PC-3 (cell line): ENCODE measurements at regions not wholly inside any gene's neighbourhood (a gene's known extent, or its start where the extent isn't known, plus 50 kb on each side); places are given as distances from the start of the nearest gene placed in this dataset.

Source experiments
- ATAC-seq: fragments of 200-7000 bp; cut with Tn5 transposase; 2 replicates; pipeline ENCODE4 v1.9.1; 2020; ENCODE audit warnings: mild to moderate bottlenecking, moderate library complexity
- BruUV-seq: library from RNA; stranded (reverse); fragments of 400-500 nt; replicated peaks from 2 replicates; lab custom pipeline; 2021; lab: Mats Ljungman, UMichigan
- CTCF ChIA-PET: fragments of 300-600 bp; sonication (Branson Sonifier 250); formaldehyde crosslinking; loops from one replicate; lab custom pipeline; 2022; ENCODE audit warnings: antibody characterized with exemption; lab: Charles Lee
- POLR2A ChIA-PET: fragments of 300-600 bp; sonication (Branson Sonifier 250); formaldehyde crosslinking; loops from one replicate; lab custom pipeline; 2022; ENCODE audit warnings: antibody characterized with exemption; ENCODE audit not compliant: unreplicated experiment; lab: Charles Lee
- DNase-seq: peaks from one replicate; pipeline ENCODE4 v3.0.0-alpha.2; 2015
- H2AFZ ChIP-seq: fragments of 300-600 bp; sonication (generic); 2 replicates; pipeline ENCODE4 v1.6.0; 2016; ENCODE audit warnings: antibody characterized with exemption, low read length
- H3F3A ChIP-seq: fragments of 300-600 bp; sonication (generic); one replicate; pipeline ENCODE4 v1.6.0; 2017; ENCODE audit warnings: antibody characterized with exemption, low read length, control low read depth, mild to moderate bottlenecking; ENCODE audit not compliant: unreplicated experiment
- H3K27ac ChIP-seq: fragments of 300-600 bp; sonication (generic); 2 replicates; pipeline ENCODE4 v1.5.1; 2016; ENCODE audit warnings: mild to moderate bottlenecking, low read length
- H3K27me3 ChIP-seq: fragments of 300-600 bp; sonication (generic); 2 replicates; pipeline ENCODE4 v1.6.1; 2016; ENCODE audit warnings: low read length, mixed read lengths
- H3K36me3 ChIP-seq: fragments of 300-600 bp; sonication (generic); 2 replicates; pipeline ENCODE4 v1.6.1; 2016; ENCODE audit warnings: low read depth, mixed run types, low read length, mixed read lengths
- H3K4me1 ChIP-seq: fragments of 300-600 bp; sonication (generic); 2 replicates; pipeline ENCODE4 v1.5.1; 2016; ENCODE audit warnings: low read length; ENCODE audit not compliant: insufficient read depth
- H3K4me2 ChIP-seq: fragments of 300-600 bp; sonication (generic); 2 replicates; pipeline ENCODE4 v1.6.0; 2016; ENCODE audit warnings: low read length
- H3K4me3 ChIP-seq: fragments of 300-600 bp; sonication (generic); 2 replicates; pipeline ENCODE4 v1.5.1; 2016; ENCODE audit warnings: mild to moderate bottlenecking, low read length, mixed read lengths
- H3K79me2 ChIP-seq: fragments of 300-600 bp; sonication (generic); 2 replicates; pipeline ENCODE4 v1.6.1; 2017; ENCODE audit warnings: low read length, mixed read lengths
- H3K9ac ChIP-seq: fragments of 300-600 bp; sonication (generic); 2 replicates; pipeline ENCODE4 v1.6.0; 2016; ENCODE audit warnings: mild to moderate bottlenecking, low read length
- H3K9me2 ChIP-seq: fragments of 300-600 bp; sonication (generic); replicated peaks from 2 replicates; pipeline ENCODE4 v1.6.1; 2016; ENCODE audit warnings: mixed run types, low read length, mixed read lengths
- H3K9me3 ChIP-seq: fragments of 300-600 bp; sonication (generic); 2 replicates; pipeline ENCODE4 v1.6.1; 2016; ENCODE audit warnings: low read length, mixed read lengths
- H4K20me1 ChIP-seq: fragments of 300-600 bp; sonication (generic); 2 replicates; pipeline ENCODE4 v1.6.1; 2016; ENCODE audit warnings: low read length, mixed read lengths
- EZH2 ChIP-seq: fragments of 300-600 bp; sonication (generic); IDR thresholded peaks from one replicate; pipeline ENCODE4 v1.6.1; 2017; ENCODE audit warnings: antibody characterized with exemption, mild to moderate bottlenecking, low read length; ENCODE audit not compliant: unreplicated experiment
- EZH2phosphoT487 ChIP-seq: fragments of 300-600 bp; sonication (generic); IDR thresholded peaks from 2 replicates; pipeline ENCODE4 v1.6.1; 2018; ENCODE audit warnings: mild to moderate bottlenecking, antibody characterized with exemption, low read length, borderline replicate concordance
- intact Hi-C: fragments of 100-400 bp; cut with micrococcal nuclease; formaldehyde crosslinking; loops from 2 replicates; pipeline ENCODE4 v1.9.0; 2023
- TF ChIP-seq, protein P1 (sequence below): fragments of 300-600 bp; sonication (generic); conservative IDR thresholded peaks from 2 replicates; pipeline ENCODE4 v1.5.1; 2017; ENCODE audit warnings: antibody characterized with exemption, low read depth, mild to moderate bottlenecking, low read length

DNA sequence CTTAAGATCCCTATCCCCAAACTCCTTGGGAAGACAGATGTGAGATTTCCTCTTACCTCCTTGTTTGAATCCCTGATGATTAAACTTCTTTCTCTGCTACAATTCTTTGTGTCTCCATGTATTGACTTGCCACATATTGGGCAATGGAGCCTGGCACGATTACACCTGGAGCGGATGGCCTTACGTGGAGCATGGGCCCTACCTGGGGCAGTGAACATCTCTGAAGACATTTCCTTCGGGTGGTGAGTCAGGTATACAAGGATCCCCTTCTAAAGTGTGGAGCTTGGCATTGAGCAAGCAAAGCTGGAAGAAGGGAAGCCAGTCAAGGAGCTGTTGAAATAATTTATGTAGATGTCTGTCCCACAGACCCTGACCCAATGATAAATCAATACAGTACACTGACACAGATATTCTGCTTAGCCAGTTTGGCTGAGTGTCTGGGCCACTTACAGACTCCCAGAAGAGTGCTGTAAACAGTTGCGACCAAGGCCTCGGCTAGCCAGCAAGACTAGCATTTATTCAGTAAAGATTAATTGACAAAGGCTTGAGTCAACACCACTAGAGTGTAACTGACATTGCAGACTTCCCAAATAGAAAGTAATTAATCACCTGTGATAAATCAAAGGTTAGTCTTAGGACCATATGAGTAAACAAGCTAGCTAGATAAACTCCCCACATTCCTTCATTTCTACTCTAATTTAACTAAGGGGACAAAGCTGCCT lies 83.1 kb upstream of the KCNK1 start:
- no peak overlapping the region for H3K9ac ChIP-seq
- no TSS peak for BruUV-seq
- TF ChIP-seq EZH2phosphoT487 (no peak), EZH2 (no peak)
- TF ChIP-seq, protein P1, sequence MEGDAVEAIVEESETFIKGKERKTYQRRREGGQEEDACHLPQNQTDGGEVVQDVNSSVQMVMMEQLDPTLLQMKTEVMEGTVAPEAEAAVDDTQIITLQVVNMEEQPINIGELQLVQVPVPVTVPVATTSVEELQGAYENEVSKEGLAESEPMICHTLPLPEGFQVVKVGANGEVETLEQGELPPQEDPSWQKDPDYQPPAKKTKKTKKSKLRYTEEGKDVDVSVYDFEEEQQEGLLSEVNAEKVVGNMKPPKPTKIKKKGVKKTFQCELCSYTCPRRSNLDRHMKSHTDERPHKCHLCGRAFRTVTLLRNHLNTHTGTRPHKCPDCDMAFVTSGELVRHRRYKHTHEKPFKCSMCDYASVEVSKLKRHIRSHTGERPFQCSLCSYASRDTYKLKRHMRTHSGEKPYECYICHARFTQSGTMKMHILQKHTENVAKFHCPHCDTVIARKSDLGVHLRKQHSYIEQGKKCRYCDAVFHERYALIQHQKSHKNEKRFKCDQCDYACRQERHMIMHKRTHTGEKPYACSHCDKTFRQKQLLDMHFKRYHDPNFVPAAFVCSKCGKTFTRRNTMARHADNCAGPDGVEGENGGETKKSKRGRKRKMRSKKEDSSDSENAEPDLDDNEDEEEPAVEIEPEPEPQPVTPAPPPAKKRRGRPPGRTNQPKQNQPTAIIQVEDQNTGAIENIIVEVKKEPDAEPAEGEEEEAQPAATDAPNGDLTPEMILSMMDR, result no peak
- H2AFZ ChIP-seq, result no peak overlapping the region
- no peak overlapping the region for H3K27ac ChIP-seq
- H3K4me3 ChIP-seq, result no peak overlapping the region
- no peaks in the 10 kb centered on the region for H3K4me1 ChIP-seq
- no peaks in the 10 kb centered on the region for H3K79me2 ChIP-seq
- H3K4me2 ChIP-seq, result no peak overlapping the region
- H3K27me3 ChIP-seq, result no peaks in the 10 kb centered on the region
- CTCF ChIA-PET, result no interaction called here
- no peaks in the 10 kb centered on the region for H3K9me2 ChIP-seq
- H3K36me3 ChIP-seq, result no peaks in the 10 kb centered on the region
- intact Hi-C loops, result no loop called here
- H3K9me3 ChIP-seq, result no peaks in the 10 kb centered on the region
- DNase-seq (no peak), ATAC-seq (no peak)
- no peaks in the 10 kb centered on the region for H4K20me1 ChIP-seq
- POLR2A ChIA-PET, result interaction anchor here (0.6 kb wide), 1 partner anchor 350 kb away, joined by 4 read pairs; no protein-coding TSS in a partner anchor
- H3F3A ChIP-seq, result no peaks in the 10 kb centered on the region

DNA sequence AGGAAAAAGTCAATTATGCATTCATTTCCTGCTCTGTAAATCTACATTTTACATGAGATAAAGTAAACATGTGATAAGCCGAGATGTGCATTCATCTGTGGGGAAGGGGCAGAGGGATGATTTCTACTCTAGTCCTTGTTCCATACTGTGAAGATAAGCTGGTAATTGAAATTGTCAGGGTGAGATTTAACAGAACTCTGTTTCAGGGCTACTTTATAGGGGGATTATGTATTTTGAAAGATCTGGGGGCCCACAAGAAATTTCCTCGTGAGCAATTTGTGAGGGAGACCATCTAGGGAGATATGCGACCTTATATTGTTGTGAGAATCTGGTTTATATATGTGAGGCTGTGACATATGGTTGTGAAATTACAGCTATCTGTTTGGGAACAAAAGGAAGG lies 73.1 kb upstream of the KCNK1 start:
- ATAC-seq, result no peak
- ChIA-PET CTCF (no interaction called here), POLR2A (interaction anchor here (0.5 kb wide), 1 partner anchor 30 kb away, joined by 3 read pairs; no protein-coding TSS in a partner anchor)
- no peaks in the 10 kb centered on the region for H3K9me2 ChIP-seq
- H3K79me2 ChIP-seq, result no peaks in the 10 kb centered on the region
- H4K20me1 ChIP-seq, result no peaks in the 10 kb centered on the region
- no peak overlapping the region for H3K9ac ChIP-seq
- intact Hi-C loops, result no loop called here
- no peaks in the 10 kb centered on the region for H3K36me3 ChIP-seq
- H3K4me2 ChIP-seq, result no peak overlapping the region
- no peak overlapping the region for H3K4me3 ChIP-seq
- BruUV-seq, result no TSS peak
- H3K4me1 ChIP-seq, result peaks cover 17% of the 10 kb centered on the region
- no peaks in the 10 kb centered on the region for H3K27me3 ChIP-seq
- H2AFZ ChIP-seq, result no peak overlapping the region
- H3K9me3 ChIP-seq, result no peaks in the 10 kb centered on the region
- DNase-seq, result no peak
- no peak for TF ChIP-seq EZH2
- TF ChIP-seq, protein P1, result no peak
- no peak for TF ChIP-seq EZH2phosphoT487
- no peak overlapping the region for H3K27ac ChIP-seq
- H3F3A ChIP-seq, result no peaks in the 10 kb centered on the region
